GM18520 (cell line): ENCODE measurements at regions not wholly inside any gene's neighbourhood (a gene's known extent, or its start where the extent isn't known, plus 50 kb on each side); places are given as distances from the start of the nearest gene placed in this dataset.

ENCODE experiments used
- ATAC-seq: cut with Tn5 transposase; IDR thresholded peaks from one replicate; pipeline ENCODE4 v1.9.1; 2021; ENCODE audit not compliant: unreplicated experiment

GRCh38 chr18:22355598-22355997 is 62.1 kb downstream of the CTAGE1 start:
- no peak for ATAC-seq

- no peak for ATAC-seq
Observed at GRCh38 chr18:22355069-22355468, 62.6 kb downstream of the CTAGE1 start.

GRCh38 chr18:22349966-22350365 is 67.7 kb downstream of the CTAGE1 start:
- ATAC-seq, result no peak

GRCh38 chr18:22349317-22349898 is 68.3 kb downstream of the CTAGE1 start:
- ATAC-seq, result no peak

- no peak for ATAC-seq
Observed at GRCh38 chr18:22348521-22349316, 69.0 kb downstream of the CTAGE1 start.

GRCh38 chr18:22347606-22348511 is 69.9 kb downstream of the CTAGE1 start:
- ATAC-seq, result no peak

- no peak for ATAC-seq
Observed at GRCh38 chr18:22346953-22347605, 70.6 kb downstream of the CTAGE1 start.

- no peak for ATAC-seq
Observed at GRCh38 chr18:22346401-22346952, 71.2 kb downstream of the CTAGE1 start.

- ATAC-seq, result no peak
Observed at GRCh38 chr18:22345718-22346117, 72.0 kb downstream of the CTAGE1 start.

- ATAC-seq, result peak; percentile 57
Observed at GRCh38 chr18:22344908-22345670, 72.6 kb downstream of the CTAGE1 start.

- ATAC-seq, result no peak
Observed at GRCh38 chr18:22344445-22344844, 73.3 kb downstream of the CTAGE1 start.

- no peak for ATAC-seq
Observed at GRCh38 chr18:22343613-22344012, 74.1 kb downstream of the CTAGE1 start.

GRCh38 chr18:22342625-22343024 is 75.1 kb downstream of the CTAGE1 start:
- no peak for ATAC-seq

- ATAC-seq, result no peak
Observed at GRCh38 chr18:22340331-22340730, 77.4 kb downstream of the CTAGE1 start.

GRCh38 chr18:22339913-22340312 is 77.8 kb downstream of the CTAGE1 start:
- no peak for ATAC-seq

- ATAC-seq, result no peak
Observed at GRCh38 chr18:22337833-22338232, 79.9 kb downstream of the CTAGE1 start.

- ATAC-seq, result no peak
Observed at GRCh38 chr18:22337306-22337705, 80.4 kb downstream of the CTAGE1 start.

GRCh38 chr18:22336406-22336805 is 81.3 kb downstream of the CTAGE1 start:
- no peak for ATAC-seq

- ATAC-seq, result no peak
Observed at GRCh38 chr18:22335731-22336198, 82.0 kb downstream of the CTAGE1 start.

- ATAC-seq, result no peak
Observed at GRCh38 chr18:22334567-22334966, 83.1 kb downstream of the CTAGE1 start.
